Uterus (tissue), 3 donors: ENCODE measurements at regions not wholly inside any gene's neighbourhood (a gene's known extent, or its start where the extent isn't known, plus 50 kb on each side); places are given as distances from the start of the nearest gene placed in this dataset.

Source experiments
- DNase-seq, 2 donors: peaks; one replicate each; pipeline ENCODE4 v3.0.0-alpha.2; 2019 to 2020
- H3K27ac ChIP-seq, 2 donors: fragments of 200-600 bp; sonication (generic); 1 replicate in 1 of 2; 2 replicates in 1 of 2; pipeline ENCODE4 v1.5.1; 2016 to 2018
- H3K27me3 ChIP-seq, 2 donors: fragments of 200-600 bp; sonication (generic); one replicate each; pipeline ENCODE4 v1.5.1; 2018 to 2019; ENCODE audit warnings: control low read depth in 1 of 2
- H3K36me3 ChIP-seq, 2 donors: fragments of 200-600 bp; sonication (generic); one replicate each; pipeline ENCODE4 v1.5.1; 2019; ENCODE audit warnings: control low read depth in 1 of 2
- H3K4me1 ChIP-seq, 2 donors: fragments of 200-600 bp; sonication (generic); one replicate each; pipeline ENCODE4 v1.5.1; 2018 to 2019; ENCODE audit warnings: control low read depth in 1 of 2
- H3K4me3 ChIP-seq, 2 donors: fragments of 200-600 bp; sonication (generic); 1 replicate in 1 of 2; 2 replicates in 1 of 2; pipeline ENCODE4 v1.5.1; 2018 to 2019; ENCODE audit warnings: mild to moderate bottlenecking in 1 of 2
- H3K9me3 ChIP-seq, 2 donors: fragments of 200-600 bp; sonication (generic); one replicate each; pipeline ENCODE4 v1.5.1; 2019; ENCODE audit warnings: control low read depth in 1 of 2
- POLR2A ChIP-seq, 2 donors: fragments of 450-650 bp; IDR thresholded peaks; one replicate each; pipeline ENCODE4 v1.6.1; 2016; ENCODE audit warnings: antibody characterized with exemption in 2 of 2, mild to moderate bottlenecking in 1 of 2, moderate library complexity in 1 of 2
- intact Hi-C: fragments of 100-400 bp; cut with DNase I; formaldehyde crosslinking; loops from one replicate; pipeline ENCODE4 v1.15.1; 2023; ENCODE audit warnings: low total_unique reads
- TF ChIP-seq, protein P1 (sequence below), 4 experiments: fragments of 200-600 bp in 2 of 4; fragments of 450-650 bp in 2 of 4; sonication (generic) in 2 of 4; IDR thresholded peaks; one replicate each; pipeline ENCODE4 v1.5.1; 2016 to 2019; ENCODE audit warnings: antibody characterized with exemption in 4 of 4, mild to moderate bottlenecking in 2 of 4, moderate library complexity in 1 of 4
- donor health status: DM: yes; HTN: yes; CAD: no.

GRCh38 chr14:62303437-62303836, 541.2 kb downstream of the SNAPC1 start:
- no peak for TF ChIP-seq POLR2A (IDR thresholded peaks at IDR 0.05)
- TF ChIP-seq, protein P1, sequence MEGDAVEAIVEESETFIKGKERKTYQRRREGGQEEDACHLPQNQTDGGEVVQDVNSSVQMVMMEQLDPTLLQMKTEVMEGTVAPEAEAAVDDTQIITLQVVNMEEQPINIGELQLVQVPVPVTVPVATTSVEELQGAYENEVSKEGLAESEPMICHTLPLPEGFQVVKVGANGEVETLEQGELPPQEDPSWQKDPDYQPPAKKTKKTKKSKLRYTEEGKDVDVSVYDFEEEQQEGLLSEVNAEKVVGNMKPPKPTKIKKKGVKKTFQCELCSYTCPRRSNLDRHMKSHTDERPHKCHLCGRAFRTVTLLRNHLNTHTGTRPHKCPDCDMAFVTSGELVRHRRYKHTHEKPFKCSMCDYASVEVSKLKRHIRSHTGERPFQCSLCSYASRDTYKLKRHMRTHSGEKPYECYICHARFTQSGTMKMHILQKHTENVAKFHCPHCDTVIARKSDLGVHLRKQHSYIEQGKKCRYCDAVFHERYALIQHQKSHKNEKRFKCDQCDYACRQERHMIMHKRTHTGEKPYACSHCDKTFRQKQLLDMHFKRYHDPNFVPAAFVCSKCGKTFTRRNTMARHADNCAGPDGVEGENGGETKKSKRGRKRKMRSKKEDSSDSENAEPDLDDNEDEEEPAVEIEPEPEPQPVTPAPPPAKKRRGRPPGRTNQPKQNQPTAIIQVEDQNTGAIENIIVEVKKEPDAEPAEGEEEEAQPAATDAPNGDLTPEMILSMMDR (IDR thresholded peaks at IDR 0.05), result no peak
- Histone ChIP-seq H3K9me3 (no peaks in the 10 kb centered on the region), H3K27ac (no peak overlapping the region), H3K27me3 (no peaks in the 10 kb centered on the region), H3K36me3 (no peaks in the 10 kb centered on the region), H3K4me1 (no peaks in the 10 kb centered on the region), H3K4me3 (no peak overlapping the region)
- no peak for DNase-seq
- intact Hi-C loops, result no loop called here

DNA sequence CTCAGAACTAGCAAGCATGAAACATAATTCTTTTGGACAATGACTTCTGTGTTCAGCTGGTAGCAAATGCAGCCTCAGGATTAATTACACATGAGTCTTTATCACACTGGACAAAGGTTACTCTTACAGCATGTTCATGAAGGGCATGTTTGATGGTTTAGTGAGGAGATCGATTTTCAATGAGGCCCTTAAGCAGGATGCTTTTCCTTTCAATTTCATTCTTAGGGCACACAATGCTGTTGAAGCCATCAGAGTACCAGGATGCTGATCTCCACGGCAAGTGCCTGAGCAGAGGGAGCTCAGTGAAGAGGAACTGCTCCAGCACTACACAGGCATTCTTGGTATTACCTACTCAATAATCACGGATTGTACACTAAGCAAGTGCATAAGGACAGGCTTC, 542.0 kb downstream of the SNAPC1 start:
- no peak overlapping the region for H3K4me3 ChIP-seq
- no peaks in the 10 kb centered on the region for H3K4me1 ChIP-seq
- TF ChIP-seq, protein P1 (IDR thresholded peaks at IDR 0.05), result no peak
- DNase-seq, result no peak
- no peaks in the 10 kb centered on the region for H3K27me3 ChIP-seq
- no peaks in the 10 kb centered on the region for H3K36me3 ChIP-seq
- no peak overlapping the region for H3K27ac ChIP-seq
- no peaks in the 10 kb centered on the region for H3K9me3 ChIP-seq
- intact Hi-C loops, result no loop called here

GRCh38 chr14:62307844-62308243, 545.6 kb downstream of the SNAPC1 start:
- H3K27ac ChIP-seq, result no peak overlapping the region
- no peak for DNase-seq

DNA sequence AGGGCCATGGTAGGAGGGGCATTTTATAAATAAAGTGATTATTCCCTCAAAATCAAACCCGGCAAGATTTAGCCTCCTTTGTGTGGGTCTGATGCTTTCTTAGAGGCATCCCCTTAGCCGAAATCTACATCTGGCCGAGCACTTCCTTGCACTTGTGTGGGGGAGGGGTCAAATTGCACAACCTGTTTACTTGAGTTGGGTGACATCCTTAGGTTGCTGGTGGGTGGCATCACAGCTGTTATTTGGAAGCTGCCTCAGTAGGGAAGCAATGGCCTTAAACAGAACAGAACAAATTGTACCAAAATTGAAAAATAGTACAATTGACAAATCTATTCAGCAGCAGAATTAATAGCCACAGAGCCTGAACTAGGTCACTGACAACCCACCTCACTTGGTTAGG, 546.1 kb downstream of the SNAPC1 start:
- H3K4me3 ChIP-seq, result no peak overlapping the region
- H3K27me3 ChIP-seq, result no peaks in the 10 kb centered on the region
- no peak for DNase-seq
- H3K27ac ChIP-seq, result no peak overlapping the region
- H3K4me1 ChIP-seq, result no peaks in the 10 kb centered on the region
- intact Hi-C loops, result no loop called here
- no peaks in the 10 kb centered on the region for H3K36me3 ChIP-seq
- TF ChIP-seq, protein P1 (IDR thresholded peaks at IDR 0.05), result no peak
- TF ChIP-seq POLR2A (IDR thresholded peaks at IDR 0.05), result no peak
- H3K9me3 ChIP-seq, result no peaks in the 10 kb centered on the region

More at GRCh38 chr14:62307844-62308243, 545.6 kb downstream of the SNAPC1 start:
- H3K9me3 ChIP-seq, result no peaks in the 10 kb centered on the region
- intact Hi-C loops, result no loop called here
- no peaks in the 10 kb centered on the region for H3K4me1 ChIP-seq
- H3K4me3 ChIP-seq, result no peak overlapping the region
- TF ChIP-seq, protein P1 (IDR thresholded peaks at IDR 0.05), result no peak
- no peak for TF ChIP-seq POLR2A (IDR thresholded peaks at IDR 0.05)
- H3K27me3 ChIP-seq, result no peaks in the 10 kb centered on the region
- H3K36me3 ChIP-seq, result no peaks in the 10 kb centered on the region

GRCh38 chr14:62308891-62309290, 546.7 kb downstream of the SNAPC1 start:
- Histone ChIP-seq H3K4me1 (no peaks in the 10 kb centered on the region), H3K27ac (no peak overlapping the region)
- intact Hi-C loops, result no loop called here

More at GRCh38 chr14:62308891-62309290, 546.7 kb downstream of the SNAPC1 start:
- no peaks in the 10 kb centered on the region for H3K27me3 ChIP-seq
- no peak overlapping the region for H3K4me3 ChIP-seq
- TF ChIP-seq, protein P1 (IDR thresholded peaks at IDR 0.05), result no peak
- no peak for TF ChIP-seq POLR2A (IDR thresholded peaks at IDR 0.05)
- no peaks in the 10 kb centered on the region for H3K9me3 ChIP-seq
- DNase-seq, result no peak
- H3K36me3 ChIP-seq, result no peaks in the 10 kb centered on the region
